GM12892 (cell line): ENCODE measurements at regions not wholly inside any gene's neighbourhood (a gene's known extent, or its start where the extent isn't known, plus 50 kb on each side); places are given as distances from the start of the nearest gene placed in this dataset.

Source experiments
- DNase-seq: peaks from one replicate; pipeline ENCODE4 v3.0.0; 2011; ENCODE audit not compliant: insufficient read length
- FAIRE-seq: peaks from 2 replicates; lab custom pipeline; 2011; peaks lifted over from hg19 to GRCh38; lab: Jason Lieb, UNC
- POLR2A ChIP-seq: IDR thresholded peaks from 2 replicates; pipeline ENCODE4 v1.6.1; 2011; ENCODE audit warnings: low read depth, low read length, control low read depth
- POLR2AphosphoS5 ChIP-seq: IDR thresholded peaks from 2 replicates; pipeline ENCODE4 v1.6.1; 2011; ENCODE audit warnings: low read depth, low read length, control low read depth
- TAF1 ChIP-seq: IDR thresholded peaks from 2 replicates; pipeline ENCODE4 v1.6.1; 2011; ENCODE audit warnings: low read depth, mild to moderate bottlenecking, control low read depth, low read length, borderline replicate concordance

GRCh38 chr14:98122527-98122926 is 1149.5 kb downstream of the BCL11B start:
- TF ChIP-seq POLR2A (no peak), POLR2AphosphoS5 (no peak), TAF1 (no peak)
- DNase-seq (no peak), FAIRE-seq (no peak)

GRCh38 chr14:98130691-98131090 is 1141.3 kb downstream of the BCL11B start:
- no peak for DNase-seq
- FAIRE-seq: no peak
- TF ChIP-seq POLR2A (no peak), POLR2AphosphoS5 (no peak), TAF1 (no peak)

- no peak for DNase-seq
- no peak for FAIRE-seq
- no peak for TF ChIP-seq POLR2A
- no peak for TF ChIP-seq POLR2AphosphoS5
- TF ChIP-seq TAF1: no peak
These were observed 1140.6 kb downstream of the BCL11B start for GRCh38 chr14:98131406-98131805.

- no peak for TF ChIP-seq POLR2AphosphoS5
- TF ChIP-seq TAF1: no peak
- TF ChIP-seq POLR2A: no peak
- no peak for DNase-seq
- FAIRE-seq: no peak
These were observed 1138.2 kb downstream of the BCL11B start for GRCh38 chr14:98133806-98134205.

- no peak for TF ChIP-seq POLR2AphosphoS5
- no peak for TF ChIP-seq TAF1
- TF ChIP-seq POLR2A: no peak
- FAIRE-seq: no peak
- no peak for DNase-seq
These were observed 1135.8 kb downstream of the BCL11B start for GRCh38 chr14:98136012-98136789.

GRCh38 chr14:98137131-98138025 is 1134.6 kb downstream of the BCL11B start:
- TF ChIP-seq POLR2AphosphoS5 (no peak), POLR2A (no peak), TAF1 (no peak)
- DNase-seq (no peak), FAIRE-seq (no peak)

GRCh38 chr14:98138666-98139065 is 1133.3 kb downstream of the BCL11B start:
- peak; percentile 69 for FAIRE-seq
- DNase-seq: peak; percentile 5
- TF ChIP-seq POLR2A (no peak), POLR2AphosphoS5 (no peak), TAF1 (no peak)

- TF ChIP-seq TAF1 (no peak), POLR2AphosphoS5 (no peak), POLR2A (no peak)
- FAIRE-seq: no peak
These were observed 1131.0 kb downstream of the BCL11B start for GRCh38 chr14:98140862-98141530.

GRCh38 chr14:98143566-98143965 is 1128.4 kb downstream of the BCL11B start:
- no peak for TF ChIP-seq POLR2A
- no peak for TF ChIP-seq TAF1
- TF ChIP-seq POLR2AphosphoS5: no peak
- FAIRE-seq (no peak), DNase-seq (no peak)

More at GRCh38 chr14:98140862-98141530, 1131.0 kb downstream of the BCL11B start:
- DNase-seq: no peak

- DNase-seq: no peak
- TF ChIP-seq TAF1: no peak
- TF ChIP-seq POLR2AphosphoS5: no peak
- TF ChIP-seq POLR2A: no peak
- no peak for FAIRE-seq
These were observed 1127.0 kb downstream of the BCL11B start for GRCh38 chr14:98144964-98145363.

- TF ChIP-seq POLR2A (no peak), TAF1 (no peak), POLR2AphosphoS5 (no peak)
- no peak for FAIRE-seq
These were observed 1125.6 kb downstream of the BCL11B start for GRCh38 chr14:98146416-98146815.

GRCh38 chr14:98154254-98154653 is 1117.7 kb downstream of the BCL11B start:
- no peak for TF ChIP-seq POLR2A
- FAIRE-seq (peak; percentile 38), DNase-seq (no peak)

More at GRCh38 chr14:98146416-98146815, 1125.6 kb downstream of the BCL11B start:
- DNase-seq: no peak
